A549 (cell line): ENCODE measurements at regions not wholly inside any gene's neighbourhood (a gene's known extent, or its start where the extent isn't known, plus 50 kb on each side); places are given as distances from the start of the nearest gene placed in this dataset.

Source experiments
- BHLHE40 ChIP-seq: IDR thresholded peaks from 2 replicates; pipeline ENCODE4 v1.6.1; 2012; ENCODE audit warnings: low read depth, low read length, inconsistent platforms
- CBX8 ChIP-seq: fragments of 200-600 bp; sonication (generic); IDR thresholded peaks from 2 replicates; pipeline ENCODE4 v1.6.1; 2016
- POLR2A ChIP-seq: IDR thresholded peaks from 2 replicates; pipeline ENCODE4 v1.6.1; 2012; ENCODE audit warnings: mild to moderate bottlenecking, low read length
- RCOR1 ChIP-seq: fragments of 150-350 bp; IDR thresholded peaks from 2 replicates; pipeline ENCODE4 v1.6.1; 2014; ENCODE audit warnings: antibody characterized with exemption, low read length, low read depth
- RFX5 ChIP-seq: fragments of 450-650 bp; IDR thresholded peaks from 2 replicates; pipeline ENCODE4 v1.7.1; 2014; ENCODE audit warnings: antibody characterized with exemption, mild to moderate bottlenecking, moderate library complexity
- SMC3 ChIP-seq: fragments of >200 bp; sonication (Bioruptor Twin); formaldehyde crosslinking; IDR thresholded peaks from 3 replicates; pipeline ENCODE4 v1.6.1; 2018; ENCODE audit warnings: inconsistent platforms
- ZNF302 ChIP-seq: fragments of 250-450 bp; sonication (Bioruptor Pico); IDR thresholded peaks from 2 replicates; pipeline ENCODE4 v1.9.0; 2021; ENCODE audit warnings: inconsistent platforms, mild to moderate bottlenecking, moderate library complexity
- TF ChIP-seq, protein P1 (sequence below): fragments of >200 bp; sonication (Bioruptor Twin); formaldehyde crosslinking; IDR thresholded peaks from 3 replicates; pipeline ENCODE4 v1.5.1; 2016

DNA sequence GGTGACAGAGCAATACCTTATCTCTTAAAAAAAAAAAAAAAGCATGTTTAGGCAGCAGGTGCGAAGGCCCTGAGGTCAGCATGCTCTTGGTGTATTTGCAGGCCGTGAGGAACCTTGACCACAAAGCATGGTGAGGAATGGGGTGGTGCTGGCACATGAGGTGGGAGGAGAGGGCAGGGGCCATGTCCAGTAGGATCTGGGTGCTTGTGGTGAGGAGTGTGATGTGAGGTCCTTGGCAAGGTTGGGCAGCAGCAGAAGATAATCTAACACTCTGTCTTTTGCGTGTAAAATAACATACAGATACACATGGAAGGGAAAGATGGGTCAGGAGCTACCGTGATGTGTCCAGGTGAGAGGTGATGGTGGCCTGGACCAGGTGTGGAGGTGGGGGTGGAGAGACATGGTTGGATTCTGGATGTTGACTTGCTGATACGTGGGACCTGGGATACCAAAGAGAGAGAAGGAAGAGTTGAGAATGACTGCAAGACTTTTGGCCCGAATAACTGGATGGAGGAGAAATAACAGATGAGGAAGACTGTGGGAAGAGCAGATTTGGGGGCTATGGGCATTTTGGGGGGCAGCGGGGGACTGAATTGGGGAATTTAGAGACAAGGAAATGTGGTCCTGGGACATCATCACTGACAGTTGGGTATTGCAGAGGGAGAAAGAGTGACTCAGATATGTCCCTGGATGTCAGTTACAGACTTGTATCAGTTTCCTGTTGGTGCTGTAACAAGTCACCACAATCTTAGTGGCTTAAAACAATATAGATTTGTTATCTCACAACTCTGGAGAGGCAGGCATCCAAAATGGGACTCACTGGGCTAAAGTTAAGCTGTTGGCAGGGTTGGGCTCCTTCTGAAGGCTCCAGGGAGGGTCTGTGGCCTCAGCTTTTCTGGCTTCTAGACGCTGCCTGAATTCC, 274.9 kb downstream of the HAPSTR1 start:
- TF ChIP-seq, protein P1, sequence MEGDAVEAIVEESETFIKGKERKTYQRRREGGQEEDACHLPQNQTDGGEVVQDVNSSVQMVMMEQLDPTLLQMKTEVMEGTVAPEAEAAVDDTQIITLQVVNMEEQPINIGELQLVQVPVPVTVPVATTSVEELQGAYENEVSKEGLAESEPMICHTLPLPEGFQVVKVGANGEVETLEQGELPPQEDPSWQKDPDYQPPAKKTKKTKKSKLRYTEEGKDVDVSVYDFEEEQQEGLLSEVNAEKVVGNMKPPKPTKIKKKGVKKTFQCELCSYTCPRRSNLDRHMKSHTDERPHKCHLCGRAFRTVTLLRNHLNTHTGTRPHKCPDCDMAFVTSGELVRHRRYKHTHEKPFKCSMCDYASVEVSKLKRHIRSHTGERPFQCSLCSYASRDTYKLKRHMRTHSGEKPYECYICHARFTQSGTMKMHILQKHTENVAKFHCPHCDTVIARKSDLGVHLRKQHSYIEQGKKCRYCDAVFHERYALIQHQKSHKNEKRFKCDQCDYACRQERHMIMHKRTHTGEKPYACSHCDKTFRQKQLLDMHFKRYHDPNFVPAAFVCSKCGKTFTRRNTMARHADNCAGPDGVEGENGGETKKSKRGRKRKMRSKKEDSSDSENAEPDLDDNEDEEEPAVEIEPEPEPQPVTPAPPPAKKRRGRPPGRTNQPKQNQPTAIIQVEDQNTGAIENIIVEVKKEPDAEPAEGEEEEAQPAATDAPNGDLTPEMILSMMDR = no peak
- no peak for TF ChIP-seq RFX5
- no peak for TF ChIP-seq POLR2A
- no peak for TF ChIP-seq SMC3
- TF ChIP-seq RCOR1 = no peak
- no peak for TF ChIP-seq ZNF302
- TF ChIP-seq CBX8 = no peak
- no peak for TF ChIP-seq BHLHE40
